Liver (tissue), 8 donors: ENCODE measurements at regions not wholly inside any gene's neighbourhood (a gene's known extent, or its start where the extent isn't known, plus 50 kb on each side); places are given as distances from the start of the nearest gene placed in this dataset.
A peak's percentile ranks its signal among the peaks of the same experiment; 100 is the strongest.

Experiments
- DNase-seq: peaks from one replicate; pipeline ENCODE4 v3.0.0-alpha.2; 2017; ENCODE audit warnings: low spot score
- H3K27ac ChIP-seq, 2 donors: one replicate each; pipeline ENCODE4 v1.7.0; 2013; ENCODE audit warnings: inconsistent platforms in 2 of 2, low read length in 2 of 2, control low read depth in 1 of 2, low read depth in 1 of 2, mild to moderate bottlenecking in 1 of 2
- H3K27me3 ChIP-seq, 4 donors: one replicate each; pipeline versions ENCODE4 v1.6.1 to v1.7.0; 2013; ENCODE audit warnings: low read length in 3 of 4, inconsistent platforms in 1 of 4, mild to moderate bottlenecking in 1 of 4, moderate library complexity in 1 of 4; ENCODE audit not compliant: control insufficient read depth in 4 of 4, insufficient read depth in 4 of 4
- H3K36me3 ChIP-seq, 4 donors: one replicate each; pipeline versions ENCODE4 v1.6.1 to v1.7.0; 2013; ENCODE audit warnings: low read length in 3 of 4, mild to moderate bottlenecking in 3 of 4, low read depth in 1 of 4, moderate library complexity in 1 of 4; ENCODE audit not compliant: control insufficient read depth in 4 of 4, insufficient read depth in 3 of 4
- H3K4me1 ChIP-seq, 4 donors: one replicate each; pipeline versions ENCODE4 v1.6.1 to v1.7.0; 2013; ENCODE audit warnings: low read length in 3 of 4, mild to moderate bottlenecking in 3 of 4, moderate library complexity in 1 of 4; ENCODE audit not compliant: control insufficient read depth in 4 of 4, insufficient read depth in 4 of 4
- H3K4me3 ChIP-seq, 3 donors: one replicate each; pipeline versions ENCODE4 v1.6.1 to v1.7.0; 2013; ENCODE audit warnings: low read length in 3 of 3, control low read depth in 1 of 3, low read depth in 1 of 3, mild to moderate bottlenecking in 1 of 3
- H3K9ac ChIP-seq, 2 donors: one replicate each; pipeline ENCODE4 v1.7.0; 2013; ENCODE audit warnings: low read length in 2 of 2, mild to moderate bottlenecking in 2 of 2, moderate library complexity in 2 of 2, control low read depth in 1 of 2, low read depth in 1 of 2
- H3K9me3 ChIP-seq, 4 donors: one replicate each; pipeline versions ENCODE4 v1.6.1 to v1.7.0; 2013; ENCODE audit warnings: low read length in 3 of 4; ENCODE audit not compliant: control insufficient read depth in 4 of 4
- ATF3 ChIP-seq: IDR thresholded peaks from 2 replicates; pipeline ENCODE4 v1.6.1; 2016; ENCODE audit warnings: antibody characterized with exemption
- CTCF ChIP-seq: fragments of 150-350 bp; IDR thresholded peaks from 2 replicates; pipeline ENCODE4 v1.5.1; 2017; ENCODE audit warnings: improper control_type of control experiment, low read depth, low read length; ENCODE audit not compliant: missing input control
- EGR1 ChIP-seq, 2 donors: IDR thresholded peaks; 2 replicates each; pipeline ENCODE4 v1.6.1; 2016 to 2018; ENCODE audit warnings: antibody characterized with exemption in 2 of 2, low read depth in 2 of 2
- FOXA1 ChIP-seq: IDR thresholded peaks from 2 replicates; pipeline ENCODE4 v1.6.1; 2016; ENCODE audit warnings: antibody characterized with exemption
- FOXA2 ChIP-seq: IDR thresholded peaks from 2 replicates; pipeline ENCODE4 v1.6.1; 2016; ENCODE audit warnings: antibody characterized with exemption
- GABPA ChIP-seq, 2 donors: IDR thresholded peaks in 1 of 2; conservative IDR thresholded peaks in 1 of 2; 2 replicates each; pipeline ENCODE4 v1.6.1; 2016; ENCODE audit warnings: antibody characterized with exemption in 2 of 2, mild to moderate bottlenecking in 1 of 2, moderate library complexity in 1 of 2
- HNF4A ChIP-seq, 2 donors: conservative IDR thresholded peaks; 2 replicates each; pipeline ENCODE4 v1.6.1; 2016; ENCODE audit warnings: antibody characterized with exemption in 2 of 2, mild to moderate bottlenecking in 2 of 2
- HNF4G ChIP-seq: IDR thresholded peaks from 2 replicates; pipeline ENCODE4 v1.6.1; 2016; ENCODE audit warnings: antibody characterized with exemption
- JUND ChIP-seq, 2 donors: IDR thresholded peaks; 2 replicates each; pipeline ENCODE4 v1.6.1; 2016; ENCODE audit warnings: antibody characterized with exemption in 2 of 2
- MAX ChIP-seq: IDR thresholded peaks from 2 replicates; pipeline ENCODE4 v1.6.1; 2016; ENCODE audit warnings: antibody characterized with exemption
- NR2F2 ChIP-seq: IDR thresholded peaks from 2 replicates; pipeline ENCODE4 v1.6.1; 2016; ENCODE audit warnings: antibody characterized with exemption
- RAD21 ChIP-seq, 2 donors: IDR thresholded peaks; 2 replicates each; pipeline ENCODE4 v1.6.1; 2016; ENCODE audit warnings: antibody characterized with exemption in 2 of 2, mild to moderate bottlenecking in 2 of 2
- REST ChIP-seq: IDR thresholded peaks from 2 replicates; pipeline ENCODE4 v1.6.1; 2016; ENCODE audit warnings: antibody characterized with exemption, mild to moderate bottlenecking
- RXRA ChIP-seq, 2 donors: IDR thresholded peaks; 2 replicates each; pipeline ENCODE4 v1.6.1; 2017 to 2018; ENCODE audit warnings: antibody characterized with exemption in 2 of 2, mild to moderate bottlenecking in 1 of 2
- SP1 ChIP-seq: IDR thresholded peaks from 2 replicates; pipeline ENCODE4 v1.6.1; 2018; ENCODE audit warnings: antibody characterized with exemption, mild to moderate bottlenecking
- TAF1 ChIP-seq: conservative IDR thresholded peaks from 2 replicates; pipeline ENCODE4 v1.6.1; 2016; ENCODE audit warnings: antibody characterized with exemption, mild to moderate bottlenecking
- YY1 ChIP-seq: IDR thresholded peaks from 2 replicates; pipeline ENCODE4 v1.6.1; 2016; ENCODE audit warnings: antibody characterized with exemption, mild to moderate bottlenecking
- ZBTB33 ChIP-seq: IDR thresholded peaks from 2 replicates; pipeline ENCODE4 v1.6.1; 2016; ENCODE audit warnings: antibody characterized with exemption
- WGBS: extraction: QIAGEN DNeasy Blood & Tissue Kit; methylation state at CpG from one replicate; pipeline ENCODE4 v1.1.7; 2013; 5-methylcytosine and 5-hydroxymethylcytosine counted together
- donor health status: healthy.
- donor health status: healthy.
- donor health status: healthy.
- donor health status: healthy.
- donor health status: healthy.

- Histone ChIP-seq H3K27ac (no peak overlapping the region), H3K27me3 (no peaks in the 10 kb centered on the region), H3K9me3 (no peaks in the 10 kb centered on the region), H3K4me1 (peaks cover 0 to 8% (median 4%) of the 10 kb centered on the region in 4 donors), H3K4me3 (no peak overlapping the region), H3K36me3 (no peaks in the 10 kb centered on the region), H3K9ac (no peak overlapping the region)
- WGBS = 56% methylated on average over 42 of the region's 42 CpGs
- peak in 1 of 2 donors; percentile 35 for TF ChIP-seq RAD21 (IDR thresholded peaks at IDR 0.05)
- TF ChIP-seq CTCF = no peak
- TF ChIP-seq YY1 = no peak
- TF ChIP-seq FOXA2 = no peak
- no peak for TF ChIP-seq EGR1 (IDR thresholded peaks at IDR 0.05; ENCODE audit: low read depth in 2 of 2)
- peak; percentile 31 to 43 for TF ChIP-seq HNF4A (conservative IDR thresholded peaks at IDR 0.05)
- no peak for TF ChIP-seq ZBTB33
- TF ChIP-seq ATF3 = no peak
- TF ChIP-seq SP1 = peak; percentile 21
- TF ChIP-seq NR2F2 = peak; percentile 58
- no peak for TF ChIP-seq FOXA1
- no peak for TF ChIP-seq REST
- TF ChIP-seq HNF4G = no peak
- TF ChIP-seq TAF1 = no peak
- TF ChIP-seq GABPA (IDR thresholded peaks at IDR 0.05 in 1 of 2, conservative IDR thresholded peaks at IDR 0.05 in 1 of 2) = no peak
- peak in 1 of 2 donors; percentile 25 for TF ChIP-seq RXRA (IDR thresholded peaks at IDR 0.05)
- TF ChIP-seq JUND (IDR thresholded peaks at IDR 0.05) = no peak
- TF ChIP-seq MAX = no peak
- no peak for DNase-seq
Measured at GRCh38 chr14:101364503-101365328, 196.6 kb upstream of the DIO3 start.
